ENCODE measurements at regions not wholly inside any gene's neighbourhood (a gene's known extent, or its start where the extent isn't known, plus 50 kb on each side); places are given as distances from the start of the nearest gene placed in this dataset.

- no peak for TF ChIP-seq CTCF (IDR thresholded peaks at IDR 0.05)
- TF ChIP-seq EZH2 (IDR thresholded peaks at IDR 0.05): no peak
- TF ChIP-seq EZH2phosphoT487 (IDR thresholded peaks at IDR 0.05): no peak
These were observed 426.0 kb downstream of the FUT8 start for GRCh38 chr14:65838565-65838964.

Measured in neural progenitor cell (in vitro differentiated cells).